ENCODE measurements at regions not wholly inside any gene's neighbourhood (a gene's known extent, or its start where the extent isn't known, plus 50 kb on each side); places are given as distances from the start of the nearest gene placed in this dataset.
"Not testable (repeated sequence)": the region's sequence is repeated elsewhere in the genome, so short reads cannot be mapped to it uniquely, and the experiment has no call there.

- no peak for DNase-seq
Measured at GRCh38 chr2:125901278-125901677, 754.7 kb upstream of the GYPC start.

GRCh38 chr2:125925891-125926546, 729.9 kb upstream of the GYPC start:
- no peak for DNase-seq

GRCh38 chr2:125935559-125935958, 720.4 kb upstream of the GYPC start:
- no peak for DNase-seq

GRCh38 chr2:125942585-125943424, 713.2 kb upstream of the GYPC start:
- DNase-seq, result no peak

- DNase-seq, result no peak
Measured at GRCh38 chr2:125959047-125959446, 696.9 kb upstream of the GYPC start.

- no peak for DNase-seq
Measured at GRCh38 chr2:125961739-125962138, 694.2 kb upstream of the GYPC start.

- DNase-seq, result no peak
Measured at GRCh38 chr2:125979886-125980285, 676.1 kb upstream of the GYPC start.

GRCh38 chr2:125983364-125983763, 672.6 kb upstream of the GYPC start:
- no peak for DNase-seq

- no peak for DNase-seq
Measured at GRCh38 chr2:126029316-126029715, 626.6 kb upstream of the GYPC start.

GRCh38 chr2:126038861-126039260, 617.1 kb upstream of the GYPC start:
- no peak for DNase-seq

- DNase-seq, result no peak
Measured at GRCh38 chr2:126041391-126042047, 614.4 kb upstream of the GYPC start.

GRCh38 chr2:126042089-126042488, 613.9 kb upstream of the GYPC start:
- DNase-seq, result no peak

GRCh38 chr2:126048719-126049118, 607.2 kb upstream of the GYPC start:
- no peak for DNase-seq

GRCh38 chr2:126049461-126049860, 606.5 kb upstream of the GYPC start:
- DNase-seq, result no peak

GRCh38 chr2:126050991-126051736, 604.8 kb upstream of the GYPC start:
- no peak for DNase-seq

GRCh38 chr2:126051737-126052240, 604.2 kb upstream of the GYPC start:
- not testable (repeated sequence) for DNase-seq

GRCh38 chr2:126059379-126059778, 596.6 kb upstream of the GYPC start:
- DNase-seq, result no peak

GRCh38 chr2:126085011-126085795, 570.8 kb upstream of the GYPC start:
- no peak for DNase-seq

GRCh38 chr2:126100962-126101361, 555.0 kb upstream of the GYPC start:
- DNase-seq, result no peak

- no peak for DNase-seq
Measured at GRCh38 chr2:126106006-126106405, 550.0 kb upstream of the GYPC start.

- no peak for DNase-seq
Measured at GRCh38 chr2:126107883-126108282, 548.1 kb upstream of the GYPC start.

GRCh38 chr2:126115975-126116374, 540.0 kb upstream of the GYPC start:
- DNase-seq, result no peak

Data from amniotic stem cell (primary cell).